Adrenal gland (tissue), 5 donors: ENCODE measurements at regions not wholly inside any gene's neighbourhood (a gene's known extent, or its start where the extent isn't known, plus 50 kb on each side); places are given as distances from the start of the nearest gene placed in this dataset.

Experiments used
- POLR2A ChIP-seq, 2 donors: fragments of 450-650 bp; IDR thresholded peaks; one replicate each; pipeline ENCODE4 v1.6.1; 2017; ENCODE audit warnings: antibody characterized with exemption in 2 of 2, mild to moderate bottlenecking in 2 of 2, moderate library complexity in 1 of 2
- TF ChIP-seq, protein P1 (sequence below), 6 experiments: fragments of 450-650 bp in 4 of 6; fragments of 200-600 bp in 2 of 6; sonication (generic) in 1 of 6; IDR thresholded peaks; 1 replicate in 5 of 6; 2 replicates in 1 of 6; pipeline versions ENCODE4 v1.5.1 to v1.8.0; 2016 to 2021; ENCODE audit warnings: antibody characterized with exemption in 6 of 6, mild to moderate bottlenecking in 2 of 6, moderate library complexity in 1 of 6
- donor health status: DM: no; HTN: no; CAD: no.

GRCh38 chr2:4012197-4012596, 308.8 kb downstream of the DCDC2C start:
- TF ChIP-seq POLR2A (IDR thresholded peaks at IDR 0.05), result no peak
- TF ChIP-seq, protein P1, sequence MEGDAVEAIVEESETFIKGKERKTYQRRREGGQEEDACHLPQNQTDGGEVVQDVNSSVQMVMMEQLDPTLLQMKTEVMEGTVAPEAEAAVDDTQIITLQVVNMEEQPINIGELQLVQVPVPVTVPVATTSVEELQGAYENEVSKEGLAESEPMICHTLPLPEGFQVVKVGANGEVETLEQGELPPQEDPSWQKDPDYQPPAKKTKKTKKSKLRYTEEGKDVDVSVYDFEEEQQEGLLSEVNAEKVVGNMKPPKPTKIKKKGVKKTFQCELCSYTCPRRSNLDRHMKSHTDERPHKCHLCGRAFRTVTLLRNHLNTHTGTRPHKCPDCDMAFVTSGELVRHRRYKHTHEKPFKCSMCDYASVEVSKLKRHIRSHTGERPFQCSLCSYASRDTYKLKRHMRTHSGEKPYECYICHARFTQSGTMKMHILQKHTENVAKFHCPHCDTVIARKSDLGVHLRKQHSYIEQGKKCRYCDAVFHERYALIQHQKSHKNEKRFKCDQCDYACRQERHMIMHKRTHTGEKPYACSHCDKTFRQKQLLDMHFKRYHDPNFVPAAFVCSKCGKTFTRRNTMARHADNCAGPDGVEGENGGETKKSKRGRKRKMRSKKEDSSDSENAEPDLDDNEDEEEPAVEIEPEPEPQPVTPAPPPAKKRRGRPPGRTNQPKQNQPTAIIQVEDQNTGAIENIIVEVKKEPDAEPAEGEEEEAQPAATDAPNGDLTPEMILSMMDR (IDR thresholded peaks at IDR 0.05), result no peak
